Uterus (tissue), 3 donors: ENCODE measurements at regions not wholly inside any gene's neighbourhood (a gene's known extent, or its start where the extent isn't known, plus 50 kb on each side); places are given as distances from the start of the nearest gene placed in this dataset.

Experiments used
- DNase-seq, 2 donors: peaks; one replicate each; pipeline ENCODE4 v3.0.0-alpha.2; 2019 to 2020
- H3K27ac ChIP-seq, 2 donors: fragments of 200-600 bp; sonication (generic); 1 replicate in 1 of 2; 2 replicates in 1 of 2; pipeline ENCODE4 v1.5.1; 2016 to 2018
- H3K27me3 ChIP-seq, 2 donors: fragments of 200-600 bp; sonication (generic); one replicate each; pipeline ENCODE4 v1.5.1; 2018 to 2019; ENCODE audit warnings: control low read depth in 1 of 2
- H3K36me3 ChIP-seq, 2 donors: fragments of 200-600 bp; sonication (generic); one replicate each; pipeline ENCODE4 v1.5.1; 2019; ENCODE audit warnings: control low read depth in 1 of 2
- H3K4me1 ChIP-seq, 2 donors: fragments of 200-600 bp; sonication (generic); one replicate each; pipeline ENCODE4 v1.5.1; 2018 to 2019; ENCODE audit warnings: control low read depth in 1 of 2
- H3K4me3 ChIP-seq, 2 donors: fragments of 200-600 bp; sonication (generic); 1 replicate in 1 of 2; 2 replicates in 1 of 2; pipeline ENCODE4 v1.5.1; 2018 to 2019; ENCODE audit warnings: mild to moderate bottlenecking in 1 of 2
- H3K9me3 ChIP-seq, 2 donors: fragments of 200-600 bp; sonication (generic); one replicate each; pipeline ENCODE4 v1.5.1; 2019; ENCODE audit warnings: control low read depth in 1 of 2
- CTCF ChIP-seq, 4 experiments: fragments of 200-600 bp in 2 of 4; fragments of 450-650 bp in 2 of 4; sonication (generic) in 2 of 4; IDR thresholded peaks; one replicate each; pipeline ENCODE4 v1.5.1; 2016 to 2019; ENCODE audit warnings: antibody characterized with exemption in 4 of 4, mild to moderate bottlenecking in 2 of 4, moderate library complexity in 1 of 4
- POLR2A ChIP-seq, 2 donors: fragments of 450-650 bp; IDR thresholded peaks; one replicate each; pipeline ENCODE4 v1.6.1; 2016; ENCODE audit warnings: antibody characterized with exemption in 2 of 2, mild to moderate bottlenecking in 1 of 2, moderate library complexity in 1 of 2
- intact Hi-C: fragments of 100-400 bp; cut with DNase I; formaldehyde crosslinking; loops from one replicate; pipeline ENCODE4 v1.15.1; 2023; ENCODE audit warnings: low total_unique reads
- donor health status: DM: yes; HTN: yes; CAD: no.

GRCh38 chr6:53432318-53433161 is 83.8 kb upstream of the ELOVL5 start:
- no peak overlapping the region for H3K4me3 ChIP-seq
- H3K27ac ChIP-seq, result no peak overlapping the region
- H3K27me3 ChIP-seq, result no peaks in the 10 kb centered on the region
- no peak for DNase-seq
- no peak for TF ChIP-seq CTCF (IDR thresholded peaks at IDR 0.05)
- TF ChIP-seq POLR2A (IDR thresholded peaks at IDR 0.05), result no peak
- no peaks in the 10 kb centered on the region for H3K36me3 ChIP-seq
- H3K9me3 ChIP-seq, result no peaks in the 10 kb centered on the region
- intact Hi-C loops, result no loop called here
- H3K4me1 ChIP-seq, result no peaks in the 10 kb centered on the region

GRCh38 chr6:53431704-53432103 is 83.0 kb upstream of the ELOVL5 start:
- Histone ChIP-seq H3K36me3 (no peaks in the 10 kb centered on the region), H3K27ac (no peak overlapping the region), H3K4me3 (no peak overlapping the region), H3K9me3 (no peaks in the 10 kb centered on the region), H3K4me1 (no peaks in the 10 kb centered on the region), H3K27me3 (no peaks in the 10 kb centered on the region)
- intact Hi-C loops, result no loop called here
- no peak for DNase-seq
- no peak for TF ChIP-seq CTCF (IDR thresholded peaks at IDR 0.05)
- TF ChIP-seq POLR2A (IDR thresholded peaks at IDR 0.05), result no peak

GRCh38 chr6:53429401-53429800 is 80.7 kb upstream of the ELOVL5 start:
- Histone ChIP-seq H3K4me3 (no peak overlapping the region), H3K9me3 (no peaks in the 10 kb centered on the region), H3K27ac (no peak overlapping the region), H3K27me3 (no peaks in the 10 kb centered on the region), H3K36me3 (no peaks in the 10 kb centered on the region), H3K4me1 (no peaks in the 10 kb centered on the region)
- no peak for DNase-seq
- intact Hi-C loops, result no loop called here
- TF ChIP-seq CTCF (IDR thresholded peaks at IDR 0.05) (no peak), POLR2A (IDR thresholded peaks at IDR 0.05) (no peak)

- H3K36me3 ChIP-seq, result no peaks in the 10 kb centered on the region
- no peak for DNase-seq
- no peaks in the 10 kb centered on the region for H3K4me1 ChIP-seq
- H3K27me3 ChIP-seq, result no peaks in the 10 kb centered on the region
- TF ChIP-seq CTCF (IDR thresholded peaks at IDR 0.05) (no peak), POLR2A (IDR thresholded peaks at IDR 0.05) (no peak)
- H3K4me3 ChIP-seq, result no peak overlapping the region
- H3K9me3 ChIP-seq, result no peaks in the 10 kb centered on the region
- H3K27ac ChIP-seq, result no peak overlapping the region
- intact Hi-C loops, result no loop called here
These were observed 80.1 kb upstream of the ELOVL5 start for GRCh38 chr6:53428886-53429285.

GRCh38 chr6:53426667-53427270 is 78.0 kb upstream of the ELOVL5 start:
- Histone ChIP-seq H3K4me3 (no peak overlapping the region), H3K27ac (no peak overlapping the region), H3K4me1 (no peaks in the 10 kb centered on the region), H3K9me3 (no peaks in the 10 kb centered on the region), H3K27me3 (no peaks in the 10 kb centered on the region), H3K36me3 (no peaks in the 10 kb centered on the region)
- intact Hi-C loops, result no loop called here
- DNase-seq, result no peak
- TF ChIP-seq CTCF (IDR thresholded peaks at IDR 0.05), result no peak
- no peak for TF ChIP-seq POLR2A (IDR thresholded peaks at IDR 0.05)
